ENCODE measurements at regions not wholly inside any gene's neighbourhood (a gene's known extent, or its start where the extent isn't known, plus 50 kb on each side); places are given as distances from the start of the nearest gene placed in this dataset.

GRCh38 chr5:114101153-114101552 is 260.7 kb upstream of the KCNN2 start:
- TF ChIP-seq EZH2 (IDR thresholded peaks at IDR 0.05; ENCODE audit: insufficient read depth, poor library complexity, severe bottlenecking) (no peak), EZH2phosphoT487 (IDR thresholded peaks at IDR 0.05; ENCODE audit: insufficient read depth, low read depth) (no peak)
